ENCODE measurements at regions not wholly inside any gene's neighbourhood (a gene's known extent, or its start where the extent isn't known, plus 50 kb on each side); places are given as distances from the start of the nearest gene placed in this dataset.

GRCh38 chr1:119291611-119292206 is 76.9 kb upstream of the HAO2 start:
- H3K9me3 ChIP-seq (replicated peaks; ENCODE audit: control insufficient read depth, insufficient read depth, low read length): no peaks in the 10 kb centered on the region
- in situ Hi-C loops (cut with MboI): no loop called here
- no peak overlapping the region for H3K27ac ChIP-seq (ENCODE audit: control insufficient read depth, insufficient read depth)
- TF ChIP-seq KAT2A (conservative IDR thresholded peaks at IDR 0.05; ENCODE audit: control insufficient read depth, low read depth, low read length): no peak
- TF ChIP-seq CEBPZ (IDR thresholded peaks at IDR 0.05; ENCODE audit: low read depth, low read length): no peak
- no peak for TF ChIP-seq CHD2 (IDR thresholded peaks at IDR 0.05; ENCODE audit: borderline replicate concordance, low read depth, low read length)
- no TSS peak for BruUV-seq (replicated peaks)
- H4K20me1 ChIP-seq (ENCODE audit: control insufficient read depth, insufficient read depth): no peaks in the 10 kb centered on the region; the same call in 1 of the 2 replicates
- ATAC-seq: no peak
- no peak overlapping the region for H3K4me2 ChIP-seq (ENCODE audit: control insufficient read depth, insufficient read depth)
- CTCF ChIA-PET: interaction anchor here (1.1 to 8.0 kb wide), 4 partner anchors 16 to 75 kb away, joined by 3 to 137 read pairs (median 6); partner anchors contain the start of gene HAO2
- H3K9ac ChIP-seq (ENCODE audit: control insufficient read depth, insufficient read depth, low read length): no peak overlapping the region
- RAD21 ChIA-PET (ENCODE audit: unreplicated experiment): interaction anchor here (1.0 to 2.3 kb wide), 3 partner anchors 68 to 75 kb away, joined by 3 to 16 read pairs (median 4); no protein-coding TSS in a partner anchor
- H3K36me3 ChIP-seq (ENCODE audit: control insufficient read depth in 2 of 2, insufficient read depth in 2 of 2, low read length in 1 of 2): no peaks in the 10 kb centered on the region
- H3K4me3 ChIP-seq: no peak overlapping the region
- H3K27me3 ChIP-seq (replicated peaks in 1 of 2; ENCODE audit: control insufficient read depth in 2 of 2, insufficient read depth in 2 of 2, low read length in 1 of 2): no peaks in the 10 kb centered on the region
- WGBS (ENCODE audit: insufficient coverage, insufficient replicate concordance, low lambda C conversion rate, missing lambda C conversion rate): 17% methylated on average over 2 of the region's 2 CpGs
- SMC1A ChIA-PET (ENCODE audit: uncharacterized antibody, unreplicated experiment): interaction anchor here (0.9 to 2.1 kb wide), 6 partner anchors 20 to 79 kb away, joined by 3 to 9 read pairs (median 5); no protein-coding TSS in a partner anchor
- no peak for DNase-seq (ENCODE audit: low read depth, low spot score)
- POLR2A ChIA-PET: no interaction called here
- intact Hi-C loops (cut with micrococcal nuclease; ENCODE audit: unreplicated experiment): no loop called here
- no peaks in the 10 kb centered on the region for H3K4me1 ChIP-seq (ENCODE audit: control insufficient read depth, insufficient read depth, low read length)
- no peaks in the 10 kb centered on the region for H3K79me2 ChIP-seq (ENCODE audit: control insufficient read depth, insufficient read depth, low read length)
- no peak overlapping the region for H2AFZ ChIP-seq (ENCODE audit: control insufficient read depth, low read depth, low read length)
- no peak for FAIRE-seq

All from GM12878 (cell line).